ENCODE measurements at regions not wholly inside any gene's neighbourhood (a gene's known extent, or its start where the extent isn't known, plus 50 kb on each side); places are given as distances from the start of the nearest gene placed in this dataset.

GRCh38 chr20:21653628-21654027 lies 51.8 kb upstream of the PAX1 start:
- no peak for DNase-seq

- no peak for DNase-seq
Measured at GRCh38 chr20:21643417-21643816, 62.0 kb upstream of the PAX1 start.

GRCh38 chr20:21640556-21640955 lies 64.9 kb upstream of the PAX1 start:
- DNase-seq, result no peak

GRCh38 chr20:21633829-21634228 lies 71.6 kb upstream of the PAX1 start:
- no peak for DNase-seq

- DNase-seq, result no peak
Measured at GRCh38 chr20:21632735-21633053, 72.8 kb upstream of the PAX1 start.

GRCh38 chr20:21632031-21632734 lies 73.3 kb upstream of the PAX1 start:
- no peak for DNase-seq

- DNase-seq, result no peak
Measured at GRCh38 chr20:21628800-21629199, 76.7 kb upstream of the PAX1 start.

GRCh38 chr20:21623781-21624094 lies 81.7 kb upstream of the PAX1 start:
- DNase-seq, result no peak

- no peak for DNase-seq
Measured at GRCh38 chr20:21623074-21623780, 82.2 kb upstream of the PAX1 start.

- DNase-seq, result no peak
Measured at GRCh38 chr20:21622097-21622857, 83.2 kb upstream of the PAX1 start.

GRCh38 chr20:21618759-21619416 lies 86.6 kb upstream of the PAX1 start:
- no peak for DNase-seq

GRCh38 chr20:21615617-21616080 lies 89.8 kb upstream of the PAX1 start:
- peak; percentile 76 for DNase-seq

- DNase-seq, result no peak
Measured at GRCh38 chr20:21614980-21615379, 90.5 kb upstream of the PAX1 start.

- DNase-seq, result no peak
Measured at GRCh38 chr20:21613512-21613911, 92.0 kb upstream of the PAX1 start.

- no peak for DNase-seq
Measured at GRCh38 chr20:21609981-21610380, 95.5 kb upstream of the PAX1 start.

GRCh38 chr20:21609221-21609620 lies 95.4 kb upstream of the NKX2-2 start:
- no peak for DNase-seq

- no peak for DNase-seq
Measured at GRCh38 chr20:21608777-21609176, 94.9 kb upstream of the NKX2-2 start.

GRCh38 chr20:21607971-21608725 lies 94.3 kb upstream of the NKX2-2 start:
- no peak for DNase-seq

- no peak for DNase-seq
Measured at GRCh38 chr20:21601799-21602198, 87.9 kb upstream of the NKX2-2 start.

GRCh38 chr20:21586682-21587081 lies 72.8 kb upstream of the NKX2-2 start:
- no peak for DNase-seq

- no peak for DNase-seq
Measured at GRCh38 chr20:21583486-21584168, 69.8 kb upstream of the NKX2-2 start.

- no peak for DNase-seq
Measured at GRCh38 chr20:21577551-21577950, 63.7 kb upstream of the NKX2-2 start.

Data from activated effector memory CD4-positive, alpha-beta T cell treated with anti-CD3 and anti-CD28 coated beads, Interleukin-2, amount 50 U/mL, for 16 hours (primary cell).